ENCODE measurements at regions not wholly inside any gene's neighbourhood (a gene's known extent, or its start where the extent isn't known, plus 50 kb on each side); places are given as distances from the start of the nearest gene placed in this dataset.

DNA sequence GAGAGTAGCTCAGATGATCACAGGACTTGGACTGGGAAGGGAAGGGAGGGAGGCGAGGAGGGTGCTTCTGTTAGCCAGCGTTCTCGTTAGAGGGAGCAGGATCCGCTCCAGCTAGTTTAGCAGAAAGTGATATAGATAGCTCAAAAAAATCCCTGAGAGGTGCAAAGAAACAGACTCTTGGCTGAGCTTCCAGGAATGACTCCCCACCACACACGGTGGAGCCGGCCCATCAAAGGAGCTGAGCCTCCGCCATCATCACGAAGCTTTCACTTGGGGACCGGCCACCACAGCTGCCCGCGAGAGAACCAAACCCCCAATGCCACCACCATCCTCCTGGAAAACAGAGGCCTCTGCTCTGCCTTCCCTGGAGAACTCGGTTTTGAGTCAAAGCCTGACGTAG is 124.6 kb upstream of the BCL2L14 start:
- no peak for DNase-seq (ENCODE audit: low read depth)

DNA sequence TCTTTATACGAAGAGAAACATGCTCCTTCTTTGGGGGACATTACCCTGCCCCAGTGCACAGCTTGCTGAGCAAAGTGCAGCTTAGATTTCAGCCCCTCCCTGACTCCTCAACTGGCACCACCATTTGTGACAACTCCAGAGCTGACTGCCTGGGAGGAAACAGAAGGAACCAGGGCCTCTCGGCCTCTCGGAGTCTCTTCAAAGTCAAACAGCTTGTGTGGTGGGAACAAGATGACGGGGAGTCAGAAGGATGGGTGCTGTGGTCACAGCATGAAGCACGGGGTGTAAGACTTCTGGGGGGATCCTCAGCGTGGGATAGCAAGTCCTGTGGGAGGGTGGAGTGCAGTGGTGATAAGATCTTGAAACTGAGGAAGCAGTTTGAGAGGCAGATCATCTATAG is 123.5 kb upstream of the BCL2L14 start:
- DNase-seq (ENCODE audit: low read depth) = no peak

GRCh38 chr12:11949738-11950411 is 120.9 kb upstream of the BCL2L14 start:
- no peak for DNase-seq (ENCODE audit: low read depth)

GRCh38 chr12:11951209-11951608 is 119.5 kb upstream of the BCL2L14 start:
- DNase-seq (ENCODE audit: low read depth) = no peak

GRCh38 chr12:11953523-11953922 is 117.2 kb upstream of the BCL2L14 start:
- DNase-seq (ENCODE audit: low read depth) = no peak

- DNase-seq (ENCODE audit: low read depth) = no peak
Measured at GRCh38 chr12:11954181-11954580, 116.6 kb upstream of the BCL2L14 start.

- peak; percentile 94 for DNase-seq (ENCODE audit: low read depth)
Measured at GRCh38 chr12:11958221-11959091, 112.3 kb upstream of the BCL2L14 start.

DNA sequence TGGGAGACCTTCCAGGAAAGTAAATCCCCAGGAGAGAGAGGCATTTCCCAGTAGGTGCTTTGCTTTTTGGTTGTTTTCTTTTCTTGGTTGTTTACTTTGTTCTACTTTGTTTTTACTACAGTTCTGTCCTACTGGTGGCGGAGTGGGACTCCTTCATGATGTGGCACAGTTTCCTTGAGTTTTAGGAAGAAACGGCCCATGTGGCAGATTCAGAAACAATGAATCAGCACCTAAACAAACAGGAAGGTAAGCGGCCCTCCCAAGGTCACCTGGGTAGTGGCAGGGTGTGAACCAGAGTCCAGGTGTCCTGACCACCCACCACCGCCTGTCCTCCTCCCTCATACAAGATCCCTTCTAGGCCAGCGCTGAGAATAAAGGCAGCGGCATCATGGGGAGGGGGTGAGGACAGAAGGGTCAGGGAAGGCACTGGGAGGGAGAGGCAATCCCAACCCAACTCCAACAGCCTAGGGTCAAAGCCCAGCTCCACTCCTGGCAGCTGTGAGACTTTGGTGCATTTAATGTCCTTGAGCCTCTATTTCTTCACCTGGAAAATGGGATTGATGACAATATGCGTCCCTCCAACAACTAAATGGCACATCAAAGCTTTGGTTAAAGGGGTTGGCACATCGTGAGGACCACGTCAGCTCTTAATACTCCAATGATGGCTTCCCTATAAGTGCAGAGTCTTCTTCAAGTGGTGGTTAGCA is 111.5 kb upstream of the BCL2L14 start:
- DNase-seq (ENCODE audit: low read depth) = peak; percentile 70

DNA sequence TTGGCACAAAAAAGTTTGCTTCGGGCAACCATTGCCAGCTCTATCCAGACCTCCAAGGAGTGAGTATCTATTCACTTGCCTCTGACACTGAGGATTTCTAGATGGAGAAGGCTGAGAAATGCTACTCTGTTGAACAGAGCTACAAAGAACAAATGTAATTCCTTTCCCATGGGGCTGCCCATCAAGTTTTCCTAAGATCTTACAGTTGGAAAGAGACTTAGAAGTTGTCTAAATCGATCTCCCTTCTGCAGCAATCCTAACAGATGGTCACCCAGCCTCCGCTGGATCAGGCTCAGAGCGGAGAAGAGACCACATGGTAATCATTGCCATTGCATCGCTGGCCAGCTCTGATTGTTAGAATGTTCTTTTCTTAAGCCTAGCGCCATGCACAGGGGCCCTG is 110.1 kb upstream of the BCL2L14 start:
- DNase-seq (ENCODE audit: low read depth) = no peak

DNA sequence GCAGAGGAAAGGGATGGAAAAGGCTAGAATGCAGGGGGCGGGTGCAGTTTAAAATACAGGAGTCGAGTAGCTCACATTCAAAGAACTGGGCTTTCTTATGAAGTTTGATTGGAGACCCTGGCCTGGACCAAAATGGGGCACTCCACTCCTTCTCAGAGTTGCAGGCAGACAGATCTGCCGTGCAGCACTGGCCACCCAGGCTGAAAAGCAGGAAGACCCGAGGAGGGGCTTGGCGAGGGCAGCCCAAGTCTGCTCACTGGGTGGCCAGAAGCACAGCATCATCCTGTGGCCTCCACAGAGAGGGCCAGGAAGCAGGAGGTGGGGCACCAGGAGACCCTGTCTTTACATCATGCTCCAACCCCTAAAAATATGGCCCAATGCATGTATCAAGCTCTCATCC is 109.1 kb upstream of the BCL2L14 start:
- no peak for DNase-seq (ENCODE audit: low read depth)

DNA sequence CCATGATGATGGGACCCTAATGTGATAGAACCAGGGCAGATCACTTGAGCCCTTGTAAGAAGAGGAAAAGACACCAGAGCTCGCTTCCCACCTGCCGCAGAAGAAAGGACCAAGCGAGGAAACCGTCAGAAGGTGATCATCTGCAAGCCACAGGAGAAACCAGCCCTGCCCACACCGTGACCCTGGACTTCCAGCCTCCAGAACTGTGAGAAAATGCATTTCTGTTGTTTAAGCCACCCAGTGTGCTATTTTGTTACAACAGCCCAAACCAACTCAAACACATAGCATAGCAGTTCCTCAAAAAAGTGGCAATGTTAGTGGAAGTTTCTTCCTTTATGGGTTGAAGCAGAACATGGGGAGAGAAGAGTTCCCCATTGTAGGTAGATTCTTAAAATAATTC is 107.9 kb upstream of the BCL2L14 start:
- DNase-seq (ENCODE audit: low read depth) = no peak

- DNase-seq (ENCODE audit: low read depth) = no peak
Measured at GRCh38 chr12:11963841-11964471, 106.8 kb upstream of the BCL2L14 start.

- DNase-seq (ENCODE audit: low read depth) = no peak
Measured at GRCh38 chr12:11965258-11965910, 105.4 kb upstream of the BCL2L14 start.

DNA sequence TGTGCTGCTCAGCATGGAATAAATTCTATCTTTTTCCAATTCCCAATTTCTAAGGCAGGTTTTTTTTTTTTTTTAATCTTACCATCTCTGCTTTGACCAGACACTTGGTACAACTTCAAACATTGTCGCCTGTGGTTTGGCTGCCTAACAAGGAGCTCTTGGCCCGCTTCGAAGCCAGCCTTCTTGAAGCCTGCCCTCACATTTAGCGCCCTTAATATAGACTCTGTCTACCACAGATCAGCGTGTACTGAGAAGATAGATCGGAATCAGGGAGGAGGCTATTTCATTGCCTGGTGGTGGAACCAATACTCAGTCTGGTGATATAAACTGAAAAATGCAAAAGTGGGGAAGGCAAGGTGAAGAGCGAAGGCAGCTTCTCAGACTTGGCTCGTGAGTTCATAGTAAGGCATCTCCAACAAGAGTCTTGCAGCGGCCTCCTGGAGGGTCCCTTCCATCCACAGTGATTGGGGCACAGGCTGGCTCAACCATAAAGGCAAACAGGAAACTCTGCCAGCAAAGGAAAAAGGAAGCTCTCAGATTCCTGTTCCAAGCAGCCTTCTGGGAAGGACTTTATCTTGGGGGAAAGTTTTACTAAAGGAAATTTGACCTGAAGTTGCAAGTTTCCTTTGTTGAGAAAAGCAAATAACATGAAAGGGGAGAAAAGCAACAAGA is 103.2 kb upstream of the BCL2L14 start:
- peak; percentile 62 for DNase-seq (ENCODE audit: low read depth)

GRCh38 chr12:11968048-11968383 is 102.7 kb upstream of the BCL2L14 start:
- no peak for DNase-seq (ENCODE audit: low read depth)

GRCh38 chr12:11968516-11968915 is 102.2 kb upstream of the BCL2L14 start:
- DNase-seq (ENCODE audit: low read depth) = no peak

DNA sequence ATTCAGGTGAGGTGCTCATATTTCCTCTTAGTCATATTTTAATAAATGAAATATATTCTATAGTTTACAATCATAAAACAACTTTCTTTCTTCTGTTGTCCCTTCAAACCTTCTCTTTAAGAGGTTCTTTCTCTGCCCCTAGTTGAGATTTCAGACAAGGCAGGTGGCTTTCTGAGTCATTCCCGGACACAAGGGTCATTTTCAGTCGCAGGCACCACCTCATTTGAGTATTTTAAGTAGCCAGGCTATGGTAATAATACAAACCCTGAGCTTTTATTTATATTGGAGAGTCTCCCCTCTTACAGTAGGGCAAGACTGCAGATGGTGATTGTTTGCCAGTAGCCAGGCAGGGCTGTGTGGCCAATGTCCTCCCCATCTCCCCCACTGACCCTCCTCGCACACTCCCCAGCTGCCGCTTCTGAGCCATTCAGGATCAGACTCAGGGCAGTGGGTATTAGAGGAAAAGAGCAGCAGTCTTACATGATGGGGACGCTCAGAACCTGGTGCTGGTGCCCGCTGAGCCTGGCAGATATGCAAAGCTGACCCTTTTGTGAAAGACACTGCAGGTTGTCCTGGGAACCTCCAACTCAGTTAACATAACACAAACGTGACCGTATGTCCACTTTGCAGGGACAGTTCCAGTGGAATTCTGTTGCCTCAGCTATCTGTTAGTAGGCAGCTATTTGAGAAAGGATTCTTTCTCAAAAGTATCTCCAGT is 101.1 kb upstream of the BCL2L14 start:
- no peak for DNase-seq (ENCODE audit: low read depth)

- DNase-seq (ENCODE audit: low read depth) = no peak
Measured at GRCh38 chr12:11970155-11970520, 100.6 kb upstream of the BCL2L14 start.

GRCh38 chr12:11973396-11973795 is 97.3 kb upstream of the BCL2L14 start:
- no peak for DNase-seq (ENCODE audit: low read depth)

DNA sequence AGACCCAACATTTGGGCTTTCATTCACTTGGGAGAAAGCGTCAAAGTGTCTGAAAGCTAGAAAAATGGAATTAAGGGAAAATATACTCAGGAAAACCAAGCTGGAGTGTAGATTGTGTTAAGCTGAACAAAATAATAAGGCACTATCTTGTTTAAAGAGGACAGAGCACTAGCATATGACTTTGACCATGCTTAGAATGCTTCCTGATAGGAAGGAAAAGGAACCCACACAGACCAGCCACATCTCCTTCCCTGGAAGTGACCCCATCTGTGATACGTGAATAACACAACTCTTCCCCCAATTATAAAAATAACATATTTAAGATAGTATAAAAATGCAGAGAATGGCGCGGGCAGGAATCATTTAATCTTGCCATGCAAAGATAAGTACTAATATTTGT is 94.7 kb upstream of the BCL2L14 start:
- DNase-seq (ENCODE audit: low read depth) = no peak

Data from M059J (cell line).